Osteoblast (primary cell): ENCODE measurements at regions not wholly inside any gene's neighbourhood (a gene's known extent, or its start where the extent isn't known, plus 50 kb on each side); places are given as distances from the start of the nearest gene placed in this dataset.
A peak's percentile ranks its signal among the peaks of the same experiment; 100 is the strongest.

Experiments used
- DNase-seq: peaks from one replicate; pipeline ENCODE4 v3.0.0; 2011; ENCODE audit warnings: low spot score, mixed read lengths; ENCODE audit not compliant: insufficient read length; ENCODE audit errors: missing footprints
- H2AFZ ChIP-seq: 2 replicates; pipeline ENCODE4 v1.6.0; 2011; ENCODE audit warnings: mild to moderate bottlenecking, low read length
- H3K27ac ChIP-seq: 2 replicates; pipeline ENCODE4 v1.5.1; 2011; ENCODE audit warnings: mild to moderate bottlenecking, low read depth, low read length, moderate library complexity
- H3K27me3 ChIP-seq: 2 replicates; pipeline ENCODE4 v1.6.0; 2012; ENCODE audit warnings: mild to moderate bottlenecking, control low read depth, inconsistent platforms, low read length, moderate library complexity; ENCODE audit not compliant: insufficient read depth
- H3K36me3 ChIP-seq: 2 replicates; pipeline ENCODE4 v1.5.1; 2011; ENCODE audit warnings: mild to moderate bottlenecking, low read length, control low read depth, moderate library complexity; ENCODE audit not compliant: insufficient read depth
- H3K4me1 ChIP-seq: 2 replicates; pipeline ENCODE4 v1.5.1; 2011; ENCODE audit warnings: mild to moderate bottlenecking, low read length, control low read depth, moderate library complexity; ENCODE audit not compliant: insufficient read depth
- H3K4me2 ChIP-seq: 2 replicates; pipeline ENCODE4 v1.6.0; 2011; ENCODE audit warnings: mild to moderate bottlenecking, low read length; ENCODE audit not compliant: insufficient read depth
- H3K4me3 ChIP-seq: fragments of 200-600 bp; sonication (generic); 3 replicates; pipeline ENCODE4 v1.5.1; 2012; ENCODE audit warnings: mild to moderate bottlenecking, low read length, inconsistent platforms; ENCODE audit not compliant: insufficient read depth
- H3K79me2 ChIP-seq: 2 replicates; pipeline ENCODE4 v1.6.0; 2012; ENCODE audit warnings: mild to moderate bottlenecking, low read length, control low read depth, inconsistent platforms; ENCODE audit not compliant: insufficient read depth
- H3K9me3 ChIP-seq: 2 replicates; pipeline ENCODE4 v1.5.1; 2011; ENCODE audit warnings: low read depth, low read length, control low read depth
- H4K20me1 ChIP-seq: 2 replicates; pipeline ENCODE4 v1.6.0; 2012; ENCODE audit warnings: mild to moderate bottlenecking, low read length, control low read depth; ENCODE audit not compliant: insufficient read depth
- TF ChIP-seq, protein P1 (sequence below): IDR thresholded peaks from 2 replicates; pipeline ENCODE4 v1.5.1; 2011; ENCODE audit warnings: mild to moderate bottlenecking, low read depth, low read length, moderate library complexity; ENCODE audit errors: extremely low read depth

DNA sequence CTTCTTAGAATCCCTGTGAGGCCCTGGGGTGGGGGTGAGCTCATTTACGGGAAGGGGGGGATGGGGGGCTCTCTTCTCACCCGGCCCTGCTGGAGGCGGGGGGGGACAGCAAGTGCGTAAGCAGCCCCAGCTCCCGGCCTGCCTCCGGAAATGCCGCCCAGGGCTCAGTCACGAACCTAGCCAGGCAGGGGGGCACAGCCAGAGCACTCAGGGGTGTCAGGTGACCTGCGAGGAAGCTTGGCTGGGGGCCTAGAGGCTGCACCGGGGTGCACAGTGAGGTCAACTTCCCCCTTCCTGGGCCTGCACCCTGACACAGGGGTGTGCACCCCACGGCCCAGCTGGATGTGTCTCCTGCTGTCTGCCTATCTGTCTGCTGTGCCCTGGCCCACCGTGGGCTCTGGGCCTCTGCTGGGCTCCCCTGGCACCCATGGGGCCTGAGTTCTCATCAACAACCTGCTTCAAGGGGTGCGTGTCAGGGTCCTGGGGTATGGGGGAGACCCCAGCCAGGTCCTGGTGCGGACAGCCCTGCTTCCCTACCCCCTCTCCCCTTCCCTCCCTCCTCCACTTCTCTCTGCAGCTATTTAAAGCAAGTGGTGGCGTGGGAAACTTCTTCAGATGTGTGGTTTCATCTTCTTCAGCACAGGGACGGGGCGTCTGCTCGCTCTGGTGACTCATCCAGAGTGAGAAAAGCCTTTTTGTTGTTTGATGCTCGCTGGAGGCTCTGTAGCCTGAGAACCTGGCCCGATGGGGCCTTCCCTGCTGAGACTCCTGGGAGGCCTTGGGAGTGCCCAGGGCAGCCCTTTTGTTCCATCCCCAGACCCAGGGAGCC lies 92.5 kb upstream of the RUNX3 start:
- H4K20me1 ChIP-seq: no peaks in the 10 kb centered on the region
- H3K27ac ChIP-seq: peak overlapping the region; percentile 74
- H3K4me1 ChIP-seq: peaks cover 6% of the 10 kb centered on the region
- no peaks in the 10 kb centered on the region for H3K36me3 ChIP-seq
- peak overlapping the region; percentile 45 for H3K4me2 ChIP-seq
- peak overlapping the region; percentile 16 for H3K4me3 ChIP-seq
- TF ChIP-seq, protein P1, sequence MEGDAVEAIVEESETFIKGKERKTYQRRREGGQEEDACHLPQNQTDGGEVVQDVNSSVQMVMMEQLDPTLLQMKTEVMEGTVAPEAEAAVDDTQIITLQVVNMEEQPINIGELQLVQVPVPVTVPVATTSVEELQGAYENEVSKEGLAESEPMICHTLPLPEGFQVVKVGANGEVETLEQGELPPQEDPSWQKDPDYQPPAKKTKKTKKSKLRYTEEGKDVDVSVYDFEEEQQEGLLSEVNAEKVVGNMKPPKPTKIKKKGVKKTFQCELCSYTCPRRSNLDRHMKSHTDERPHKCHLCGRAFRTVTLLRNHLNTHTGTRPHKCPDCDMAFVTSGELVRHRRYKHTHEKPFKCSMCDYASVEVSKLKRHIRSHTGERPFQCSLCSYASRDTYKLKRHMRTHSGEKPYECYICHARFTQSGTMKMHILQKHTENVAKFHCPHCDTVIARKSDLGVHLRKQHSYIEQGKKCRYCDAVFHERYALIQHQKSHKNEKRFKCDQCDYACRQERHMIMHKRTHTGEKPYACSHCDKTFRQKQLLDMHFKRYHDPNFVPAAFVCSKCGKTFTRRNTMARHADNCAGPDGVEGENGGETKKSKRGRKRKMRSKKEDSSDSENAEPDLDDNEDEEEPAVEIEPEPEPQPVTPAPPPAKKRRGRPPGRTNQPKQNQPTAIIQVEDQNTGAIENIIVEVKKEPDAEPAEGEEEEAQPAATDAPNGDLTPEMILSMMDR: no peak
- H3K9me3 ChIP-seq: no peaks in the 10 kb centered on the region
- peaks cover 8% of the 10 kb centered on the region for H3K27me3 ChIP-seq
- peak; percentile 98 for DNase-seq
- H3K79me2 ChIP-seq: no peaks in the 10 kb centered on the region
- peak overlapping the region; percentile 35 for H2AFZ ChIP-seq

DNA sequence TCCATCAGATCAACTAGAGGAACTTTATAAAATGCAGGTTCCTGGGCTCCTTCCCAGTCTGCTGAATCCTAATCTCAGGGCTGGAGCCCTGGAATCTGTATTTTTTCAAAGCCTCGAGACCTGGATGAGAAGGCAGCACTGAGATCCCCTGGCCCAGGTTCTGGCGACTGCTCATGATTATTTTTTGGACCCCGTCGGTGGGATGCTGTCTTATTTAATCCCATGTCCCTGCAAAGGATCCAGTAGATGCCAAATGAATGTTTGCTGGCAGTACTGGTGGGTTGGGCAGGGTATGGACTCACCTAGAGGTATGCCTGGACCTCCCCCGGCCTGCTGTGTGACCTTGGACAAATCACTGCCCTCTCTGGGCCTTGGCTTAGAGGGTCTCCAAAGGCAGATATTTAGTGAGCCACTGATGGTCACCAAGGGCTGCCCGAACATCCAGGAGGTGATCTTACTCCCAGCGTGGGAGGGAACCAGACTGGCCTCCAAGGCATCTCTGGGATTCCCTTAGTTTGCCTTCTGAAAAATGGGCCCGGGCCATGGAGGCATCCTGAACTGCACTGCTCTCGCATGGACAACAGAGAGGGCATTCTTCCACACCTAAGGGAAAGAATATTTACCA lies 91.6 kb upstream of the RUNX3 start:
- no peak overlapping the region for H3K27ac ChIP-seq
- H3K4me1 ChIP-seq: peaks cover 6% of the 10 kb centered on the region
- H4K20me1 ChIP-seq: no peaks in the 10 kb centered on the region
- no peak overlapping the region for H2AFZ ChIP-seq
- H3K79me2 ChIP-seq: no peaks in the 10 kb centered on the region
- no peaks in the 10 kb centered on the region for H3K9me3 ChIP-seq
- H3K4me3 ChIP-seq: no peak overlapping the region
- H3K4me2 ChIP-seq: no peak overlapping the region
- DNase-seq: no peak
- TF ChIP-seq, protein P1: no peak
- H3K36me3 ChIP-seq: no peaks in the 10 kb centered on the region
- peaks cover 5% of the 10 kb centered on the region for H3K27me3 ChIP-seq

DNA sequence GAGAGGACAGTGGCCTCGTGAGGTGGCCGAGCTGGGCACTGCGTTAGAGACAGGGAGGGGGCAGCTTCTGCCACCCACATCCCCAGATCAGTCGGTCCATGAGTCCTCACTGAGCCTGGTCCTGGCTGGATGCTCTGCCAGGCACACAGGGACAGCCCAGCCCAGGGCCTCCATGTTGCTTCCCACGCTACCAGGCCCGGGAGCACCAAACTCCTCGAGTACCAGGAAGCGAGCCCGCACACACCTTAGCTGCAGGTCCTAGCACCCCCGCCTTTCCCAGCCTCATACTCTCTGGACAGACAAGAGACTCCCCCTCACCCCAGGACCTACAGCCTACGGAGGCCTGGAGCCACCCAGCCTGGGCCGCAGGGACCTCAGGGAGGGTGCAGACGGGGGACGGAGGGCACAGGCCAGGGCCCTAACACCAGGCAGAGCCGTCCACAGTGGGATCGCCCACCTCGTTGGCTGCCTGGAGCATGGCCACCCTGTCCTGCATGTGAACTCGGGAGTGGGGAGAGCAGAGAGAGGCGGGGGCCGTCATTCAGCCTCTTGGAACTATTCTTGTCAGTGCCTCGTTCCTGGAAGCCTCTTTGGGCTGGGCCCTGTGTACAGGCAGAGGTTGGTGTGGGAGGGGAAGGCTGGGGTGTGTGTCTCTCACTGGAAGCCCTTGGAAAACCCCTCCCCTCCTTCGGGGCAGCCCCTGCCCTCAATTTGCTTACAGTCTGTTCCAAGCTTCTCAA lies 90.9 kb upstream of the RUNX3 start:
- no peaks in the 10 kb centered on the region for H3K36me3 ChIP-seq
- H3K4me1 ChIP-seq: peaks cover 6% of the 10 kb centered on the region
- H3K4me3 ChIP-seq: no peak overlapping the region
- TF ChIP-seq, protein P1: no peak
- peaks cover 5% of the 10 kb centered on the region for H3K27me3 ChIP-seq
- no peak overlapping the region for H3K27ac ChIP-seq
- H4K20me1 ChIP-seq: no peaks in the 10 kb centered on the region
- H3K4me2 ChIP-seq: no peak overlapping the region
- H3K9me3 ChIP-seq: no peaks in the 10 kb centered on the region
- no peaks in the 10 kb centered on the region for H3K79me2 ChIP-seq
- no peak overlapping the region for H2AFZ ChIP-seq
- DNase-seq: no peak
